A673 (cell line): ENCODE measurements at regions not wholly inside any gene's neighbourhood (a gene's known extent, or its start where the extent isn't known, plus 50 kb on each side); places are given as distances from the start of the nearest gene placed in this dataset.

Experiments
- BruUV-seq: library from RNA; stranded (reverse); fragments of 400-500 nt; replicated peaks from 2 replicates; lab custom pipeline; 2021; lab: Mats Ljungman, UMichigan
- CTCF ChIA-PET: fragments of 300-600 bp; sonication (Branson Sonifier 250); formaldehyde crosslinking; loops from one replicate; lab custom pipeline; 2022; ENCODE audit warnings: antibody characterized with exemption; lab: Charles Lee
- POLR2A ChIA-PET: fragments of 300-600 bp; sonication (Branson Sonifier 250); formaldehyde crosslinking; loops from one replicate; lab custom pipeline; 2022; ENCODE audit warnings: antibody characterized with exemption; ENCODE audit not compliant: low non-redundant PET; lab: Charles Lee
- DNase-seq: peaks from one replicate; pipeline ENCODE4 v3.0.0-alpha.2; 2015; ENCODE audit warnings: low spot score
- H3K27ac ChIP-seq: fragments of 200-600 bp; sonication (generic); 2 replicates; pipeline ENCODE4 v1.5.1; 2016; ENCODE audit warnings: mixed run types, low read depth, mild to moderate bottlenecking, mixed read lengths, antibody characterized with exemption, low read length; ENCODE audit not compliant: poor library complexity, severe bottlenecking
- H3K27me3 ChIP-seq: fragments of 200-600 bp; sonication (generic); replicated peaks from 2 replicates; pipeline ENCODE4 v1.6.1; 2017; ENCODE audit warnings: mixed run types, low read depth, mild to moderate bottlenecking, mixed read lengths, antibody characterized with exemption, low read length; ENCODE audit not compliant: insufficient read depth, poor library complexity
- H3K36me3 ChIP-seq: fragments of 200-600 bp; sonication (generic); 2 replicates; pipeline ENCODE4 v1.6.1; 2016; ENCODE audit warnings: mixed run types, mild to moderate bottlenecking, mixed read lengths, antibody characterized with exemption, low read length; ENCODE audit not compliant: insufficient read depth, poor library complexity, severe bottlenecking
- H3K4me1 ChIP-seq: fragments of 200-600 bp; sonication (generic); 2 replicates; pipeline ENCODE4 v1.6.1; 2017; ENCODE audit warnings: mixed run types, mild to moderate bottlenecking, mixed read lengths, antibody characterized with exemption, low read length; ENCODE audit not compliant: insufficient read depth, poor library complexity, severe bottlenecking
- H3K4me3 ChIP-seq: fragments of 200-600 bp; sonication (generic); 2 replicates; pipeline ENCODE4 v1.5.1; 2016; ENCODE audit warnings: low read depth, mixed run types, mild to moderate bottlenecking, mixed read lengths, low read length; ENCODE audit not compliant: poor library complexity, severe bottlenecking
- H3K9me3 ChIP-seq: fragments of 200-600 bp; sonication (generic); 2 replicates; pipeline ENCODE4 v1.6.1; 2016; ENCODE audit warnings: mixed run types, low read depth, mild to moderate bottlenecking, mixed read lengths, antibody characterized with exemption, low read length; ENCODE audit not compliant: poor library complexity, severe bottlenecking
- CTCF ChIP-seq: fragments of 300-800, 200-600 bp; sonication (generic); conservative IDR thresholded peaks from 2 replicates; pipeline ENCODE4 v1.5.1; 2017; ENCODE audit warnings: low read depth, mild to moderate bottlenecking, antibody characterized with exemption, low read length, moderate library complexity, mixed read lengths
- EZH2 ChIP-seq: fragments of 200-600 bp; sonication (generic); IDR thresholded peaks from 2 replicates; pipeline ENCODE4 v1.6.1; 2017; ENCODE audit warnings: borderline replicate concordance, low read depth, mild to moderate bottlenecking, mixed read lengths, antibody characterized with exemption, low read length; ENCODE audit not compliant: poor library complexity, severe bottlenecking
- intact Hi-C: fragments of 100-400 bp; cut with micrococcal nuclease; formaldehyde crosslinking; loops from one replicate; pipeline ENCODE4 v1.10.0; 2022; ENCODE audit not compliant: unreplicated experiment

- no peaks in the 10 kb centered on the region for H3K9me3 ChIP-seq
- intact Hi-C loops = no loop called here
- no peak overlapping the region for H3K4me3 ChIP-seq
- H3K36me3 ChIP-seq = no peaks in the 10 kb centered on the region
- DNase-seq = no peak
- no peaks in the 10 kb centered on the region for H3K27me3 ChIP-seq
- no peaks in the 10 kb centered on the region for H3K4me1 ChIP-seq
- TF ChIP-seq EZH2 = no peak
- TF ChIP-seq CTCF = no peak
- H3K27ac ChIP-seq = no peak overlapping the region
- POLR2A ChIA-PET = no interaction called here
- CTCF ChIA-PET = interaction anchor here (0.6 kb wide), 1 partner anchor 42 kb away, joined by 4 read pairs; no protein-coding TSS in a partner anchor
- BruUV-seq = no TSS peak
These were observed 145.4 kb upstream of the ZNF516 start for GRCh38 chr18:76640438-76640837.

GRCh38 chr18:76634564-76634963 lies 139.5 kb upstream of the ZNF516 start:
- DNase-seq = no peak
- intact Hi-C loops = no loop called here
- H3K36me3 ChIP-seq = no peaks in the 10 kb centered on the region
- CTCF ChIA-PET = no interaction called here
- H3K9me3 ChIP-seq = no peaks in the 10 kb centered on the region
- H3K4me3 ChIP-seq = no peak overlapping the region
- POLR2A ChIA-PET = no interaction called here
- BruUV-seq = no TSS peak
- no peaks in the 10 kb centered on the region for H3K4me1 ChIP-seq
- TF ChIP-seq CTCF (no peak), EZH2 (no peak)
- H3K27ac ChIP-seq = no peak overlapping the region
- H3K27me3 ChIP-seq = no peaks in the 10 kb centered on the region

- H3K4me1 ChIP-seq = no peaks in the 10 kb centered on the region
- DNase-seq = peak; percentile 19
- BruUV-seq = no TSS peak
- H3K9me3 ChIP-seq = no peaks in the 10 kb centered on the region
- intact Hi-C loops = no loop called here
- no peak overlapping the region for H3K27ac ChIP-seq
- H3K36me3 ChIP-seq = no peaks in the 10 kb centered on the region
- POLR2A ChIA-PET = no interaction called here
- no peak for TF ChIP-seq EZH2
- peak; percentile 32; the same call in 1 of the 2 replicates for TF ChIP-seq CTCF
- H3K27me3 ChIP-seq = no peaks in the 10 kb centered on the region
- H3K4me3 ChIP-seq = no peak overlapping the region
- CTCF ChIA-PET = interaction anchor here (0.6 kb wide), 1 partner anchor 238 kb away, joined by 3 read pairs; no protein-coding TSS in a partner anchor
These were observed 138.7 kb upstream of the ZNF516 start for GRCh38 chr18:76633588-76634269.
